GM12873 (cell line): ENCODE measurements at regions not wholly inside any gene's neighbourhood (a gene's known extent, or its start where the extent isn't known, plus 50 kb on each side); places are given as distances from the start of the nearest gene placed in this dataset.

Experiments used
- TF ChIP-seq, protein P1 (sequence below): IDR thresholded peaks from 2 replicates; pipeline ENCODE4 v1.5.1; 2012; ENCODE audit warnings: low read depth, mild to moderate bottlenecking, moderate library complexity, low read length, control low read depth; ENCODE audit not compliant: insufficient read depth; ENCODE audit errors: missing control alignments

DNA sequence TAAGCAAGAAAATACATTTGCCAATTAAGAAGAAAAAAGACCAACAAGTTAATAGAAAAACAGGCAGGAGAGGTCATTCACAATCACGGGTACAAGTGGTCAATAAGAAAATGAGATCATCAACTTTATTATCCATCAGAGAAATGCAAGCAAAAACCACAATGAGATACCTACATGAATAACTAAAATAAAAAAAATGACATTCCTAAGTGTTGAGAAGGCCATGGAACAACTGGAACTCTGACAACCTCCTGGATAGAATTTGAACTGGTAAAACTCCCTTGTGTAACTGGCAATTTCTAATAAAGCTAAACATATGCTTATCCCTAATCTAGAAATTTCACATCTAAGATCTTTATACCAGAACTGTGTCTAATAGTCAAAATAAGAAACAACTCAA, 135.4 kb upstream of the BACE2 start:
- TF ChIP-seq, protein P1, sequence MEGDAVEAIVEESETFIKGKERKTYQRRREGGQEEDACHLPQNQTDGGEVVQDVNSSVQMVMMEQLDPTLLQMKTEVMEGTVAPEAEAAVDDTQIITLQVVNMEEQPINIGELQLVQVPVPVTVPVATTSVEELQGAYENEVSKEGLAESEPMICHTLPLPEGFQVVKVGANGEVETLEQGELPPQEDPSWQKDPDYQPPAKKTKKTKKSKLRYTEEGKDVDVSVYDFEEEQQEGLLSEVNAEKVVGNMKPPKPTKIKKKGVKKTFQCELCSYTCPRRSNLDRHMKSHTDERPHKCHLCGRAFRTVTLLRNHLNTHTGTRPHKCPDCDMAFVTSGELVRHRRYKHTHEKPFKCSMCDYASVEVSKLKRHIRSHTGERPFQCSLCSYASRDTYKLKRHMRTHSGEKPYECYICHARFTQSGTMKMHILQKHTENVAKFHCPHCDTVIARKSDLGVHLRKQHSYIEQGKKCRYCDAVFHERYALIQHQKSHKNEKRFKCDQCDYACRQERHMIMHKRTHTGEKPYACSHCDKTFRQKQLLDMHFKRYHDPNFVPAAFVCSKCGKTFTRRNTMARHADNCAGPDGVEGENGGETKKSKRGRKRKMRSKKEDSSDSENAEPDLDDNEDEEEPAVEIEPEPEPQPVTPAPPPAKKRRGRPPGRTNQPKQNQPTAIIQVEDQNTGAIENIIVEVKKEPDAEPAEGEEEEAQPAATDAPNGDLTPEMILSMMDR = no peak

DNA sequence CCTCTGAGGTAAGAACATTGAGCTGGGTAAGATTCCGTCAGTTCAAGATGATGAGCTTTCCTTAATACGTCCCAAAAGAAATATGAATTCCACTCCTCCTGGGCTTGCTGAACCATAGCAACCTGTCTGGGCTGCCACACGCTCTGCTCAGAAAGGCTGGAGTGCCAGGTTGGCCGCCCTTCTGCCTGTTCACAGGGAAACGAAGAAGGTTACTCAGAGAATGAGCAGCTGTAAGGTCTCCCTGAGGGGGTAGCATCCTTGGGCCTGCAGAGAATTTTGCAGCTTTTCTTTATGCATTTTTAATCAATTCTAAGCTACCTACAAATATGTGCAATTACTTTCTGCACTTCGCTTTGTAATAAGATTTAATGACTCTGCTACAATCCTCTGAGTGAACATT, 130.7 kb upstream of the BACE2 start:
- TF ChIP-seq, protein P1 = no peak

DNA sequence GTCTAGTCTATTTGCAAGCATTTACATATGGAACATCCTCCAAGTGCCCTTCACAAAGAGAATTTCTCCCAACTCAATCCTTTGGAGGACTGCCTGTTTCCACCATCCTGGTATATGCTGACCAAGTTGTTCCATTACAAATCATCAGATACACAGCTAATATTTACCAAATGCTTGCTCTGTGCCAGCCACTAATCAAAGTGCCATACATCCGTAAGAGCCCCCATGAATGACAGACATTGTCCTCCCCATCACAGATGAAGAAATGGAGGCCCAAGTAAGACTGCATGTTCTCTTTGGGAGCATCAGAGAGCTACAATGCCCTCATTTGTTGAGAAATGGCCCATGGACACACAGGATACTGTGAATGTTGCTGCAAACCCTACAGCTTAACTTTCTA, 130.0 kb upstream of the BACE2 start:
- TF ChIP-seq, protein P1 = no peak

DNA sequence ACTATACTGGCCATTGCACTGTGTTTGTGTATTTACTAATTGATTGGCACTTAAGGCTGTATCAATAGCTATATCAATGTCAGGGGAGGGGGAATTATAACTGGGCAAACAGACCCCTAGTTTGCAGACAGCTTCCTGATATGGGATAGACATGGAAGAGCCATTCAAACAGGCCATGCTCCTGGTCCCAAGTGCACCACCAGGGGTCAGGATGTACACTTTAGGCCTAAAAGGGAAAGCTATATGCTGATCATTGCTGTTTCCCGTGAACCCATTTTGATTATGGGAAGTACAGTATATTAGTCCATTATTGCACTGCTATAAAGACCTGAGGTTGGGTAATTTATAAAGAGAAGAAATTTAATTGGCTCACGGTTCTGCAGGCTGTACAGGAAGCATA, 124.9 kb upstream of the BACE2 start:
- TF ChIP-seq, protein P1 = peak; percentile 20

DNA sequence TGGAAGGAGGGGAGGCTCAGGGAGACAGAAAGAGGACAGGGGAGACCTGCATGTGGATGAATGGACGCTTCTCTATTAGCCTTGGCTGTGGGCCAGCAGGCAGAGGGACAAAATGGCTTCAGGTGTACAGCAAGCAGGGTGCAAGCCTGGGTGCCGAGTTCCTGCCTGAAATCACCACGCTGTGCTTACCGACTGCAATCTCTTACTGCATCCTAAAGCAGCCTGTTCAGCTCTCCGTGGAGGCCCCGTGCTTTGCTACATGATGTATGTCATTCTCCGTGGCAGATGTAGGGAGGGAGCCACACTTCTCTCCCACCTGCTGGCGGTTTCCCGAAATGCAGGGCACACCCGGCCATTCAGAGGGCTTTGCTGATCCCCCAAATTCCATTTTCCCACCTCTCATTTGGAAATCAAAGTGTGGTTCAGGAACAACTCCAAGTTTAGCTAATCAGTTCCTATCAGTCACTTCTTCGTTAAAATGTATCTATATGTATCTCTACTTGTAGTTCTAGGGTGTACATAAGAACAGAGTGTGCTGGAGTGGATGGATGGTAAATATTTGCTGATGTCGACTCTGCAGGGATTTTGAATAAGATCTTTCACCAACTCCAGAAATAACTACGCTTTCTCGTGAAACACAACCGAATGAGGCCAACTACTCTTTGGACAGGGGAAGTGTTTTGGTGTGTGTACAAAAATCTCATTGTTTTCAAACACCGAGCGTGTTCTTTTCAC, 122.3 kb upstream of the BACE2 start:
- TF ChIP-seq, protein P1 = peak; percentile 36

DNA sequence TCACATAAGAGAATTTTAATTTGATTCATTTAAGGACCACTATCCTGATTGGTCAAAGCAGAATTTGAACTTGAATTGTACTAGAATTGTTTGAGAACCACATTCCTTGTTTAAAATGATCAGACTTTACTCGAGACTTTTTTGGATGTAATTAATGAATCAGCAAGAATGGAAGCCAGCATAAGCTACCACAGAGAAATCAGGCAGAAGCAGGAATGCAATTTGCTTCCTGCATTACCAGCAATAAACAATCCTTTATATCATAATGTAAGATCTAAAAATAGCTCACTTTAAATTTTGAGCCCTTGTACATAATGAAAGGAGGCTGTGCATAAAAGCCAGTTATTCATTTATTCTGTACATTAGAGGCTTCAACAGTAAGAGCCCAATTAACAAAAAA, 119.8 kb upstream of the BACE2 start:
- TF ChIP-seq, protein P1 = no peak

DNA sequence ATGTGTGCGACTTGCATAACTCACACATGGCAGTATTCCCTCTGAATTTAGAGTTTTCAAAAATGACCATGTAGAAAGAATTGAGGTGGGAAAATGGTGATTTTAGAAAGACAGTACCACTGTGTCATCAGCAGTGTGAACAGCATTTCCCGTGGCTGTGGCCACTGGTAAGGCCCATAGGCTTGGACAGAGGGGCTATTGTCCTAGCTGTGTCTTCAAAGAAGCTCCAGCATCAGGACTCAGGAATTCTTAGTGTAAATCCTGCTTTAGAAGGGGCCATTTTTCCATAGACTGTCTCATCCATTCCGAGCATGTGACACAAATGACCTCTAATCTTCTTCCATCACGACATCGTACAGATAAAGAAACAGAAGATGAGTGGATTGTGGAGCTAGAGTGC, 119.3 kb upstream of the BACE2 start:
- TF ChIP-seq, protein P1 = no peak
